Non-pigmented ciliary epithelial cell (primary cell): ENCODE measurements at regions not wholly inside any gene's neighbourhood (a gene's known extent, or its start where the extent isn't known, plus 50 kb on each side); places are given as distances from the start of the nearest gene placed in this dataset.
"Not testable (repeated sequence)": the region's sequence is repeated elsewhere in the genome, so short reads cannot be mapped to it uniquely, and the experiment has no call there.

Experiments
- DNase-seq: peaks from one replicate; pipeline ENCODE4 v3.0.0-alpha.2; 2010; ENCODE audit warnings: low read depth

DNA sequence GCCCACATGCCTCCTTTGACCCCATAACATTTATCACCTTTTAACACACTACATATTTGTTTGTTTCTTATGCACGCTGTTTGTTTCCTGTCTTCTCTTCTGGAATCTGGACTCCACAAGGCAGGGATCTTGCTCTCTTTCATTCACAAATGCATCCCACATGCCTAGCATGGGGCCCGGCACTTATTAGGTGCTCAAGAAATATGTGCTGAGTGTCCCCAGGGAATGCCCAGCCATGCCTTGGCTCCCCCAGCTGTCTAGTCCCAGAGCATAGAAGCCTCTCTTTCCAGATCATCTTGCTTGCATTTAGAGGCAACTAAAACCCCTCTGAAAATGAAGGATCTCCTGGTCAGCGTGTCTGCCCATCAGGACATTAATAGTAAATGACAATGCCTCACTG lies 283.7 kb downstream of the CBLN1 start:
- DNase-seq, result no peak

GRCh38 chr16:48997081-48997615 lies 284.5 kb downstream of the CBLN1 start:
- DNase-seq, result no peak

DNA sequence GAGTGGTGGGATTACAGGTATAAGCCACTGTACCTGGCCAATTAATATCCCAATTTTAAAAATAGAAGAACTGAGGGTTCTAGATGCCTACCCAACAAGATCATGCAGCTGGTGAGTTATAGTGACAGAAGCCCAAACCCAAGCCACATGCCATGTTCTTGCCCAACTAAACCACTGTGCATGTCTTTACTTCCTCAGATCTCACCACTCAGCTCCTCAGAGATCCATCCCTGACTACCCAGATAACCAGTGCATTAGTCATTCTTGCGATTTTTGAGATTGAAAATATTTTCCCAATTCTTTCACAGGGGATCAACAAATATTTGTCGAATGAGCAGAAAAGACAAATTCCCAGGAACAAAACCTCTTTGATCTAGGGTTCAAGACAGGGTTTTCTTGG lies 303.1 kb downstream of the CBLN1 start:
- no peak for DNase-seq

DNA sequence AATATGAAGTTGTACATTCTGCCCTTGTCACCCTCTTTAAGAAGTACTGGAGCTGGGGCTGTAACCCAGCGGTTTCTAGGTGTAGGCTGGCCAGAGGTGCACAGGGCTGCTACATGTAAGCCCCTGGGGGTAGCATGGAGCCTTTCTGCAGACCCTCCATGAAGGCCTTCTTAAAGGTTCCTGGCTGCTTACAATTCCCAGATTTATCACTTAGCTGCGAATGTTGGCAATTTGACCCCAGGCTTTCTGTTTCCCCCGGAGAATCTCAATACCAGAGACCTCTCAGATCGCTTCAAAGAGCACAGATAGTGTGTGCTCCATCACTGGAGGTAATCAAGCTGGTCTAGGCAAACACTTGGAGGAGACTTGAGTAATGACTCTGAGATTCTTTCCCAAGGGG lies 309.4 kb downstream of the CBLN1 start:
- DNase-seq, result no peak

DNA sequence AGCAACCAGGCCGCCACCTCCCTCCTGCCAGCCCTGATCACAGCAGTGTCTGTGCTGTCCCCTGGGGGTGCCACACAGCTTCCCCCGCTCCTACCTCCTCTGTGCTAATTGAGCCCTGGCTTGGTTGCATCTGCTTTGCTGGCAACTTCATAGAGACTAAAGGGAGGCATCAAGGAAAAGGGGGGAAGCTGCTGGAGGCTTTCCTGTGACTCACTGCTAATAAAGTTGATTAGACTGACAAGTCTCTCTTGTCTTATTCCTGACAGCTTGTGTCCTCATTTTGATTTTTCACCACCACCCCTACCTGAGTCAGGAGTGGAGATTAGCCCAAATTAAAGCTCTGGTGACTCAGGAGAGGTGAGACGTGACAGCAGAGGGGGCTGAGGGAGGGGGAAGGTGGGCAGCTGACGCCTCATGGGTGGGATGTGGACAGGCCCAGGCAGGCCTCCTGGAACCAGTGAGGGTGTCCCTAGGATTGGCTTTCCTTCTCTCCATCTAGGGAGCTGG lies 310.0 kb downstream of the CBLN1 start:
- DNase-seq, result no peak

GRCh38 chr16:48970216-48970615 lies 311.4 kb downstream of the CBLN1 start:
- no peak for DNase-seq

DNA sequence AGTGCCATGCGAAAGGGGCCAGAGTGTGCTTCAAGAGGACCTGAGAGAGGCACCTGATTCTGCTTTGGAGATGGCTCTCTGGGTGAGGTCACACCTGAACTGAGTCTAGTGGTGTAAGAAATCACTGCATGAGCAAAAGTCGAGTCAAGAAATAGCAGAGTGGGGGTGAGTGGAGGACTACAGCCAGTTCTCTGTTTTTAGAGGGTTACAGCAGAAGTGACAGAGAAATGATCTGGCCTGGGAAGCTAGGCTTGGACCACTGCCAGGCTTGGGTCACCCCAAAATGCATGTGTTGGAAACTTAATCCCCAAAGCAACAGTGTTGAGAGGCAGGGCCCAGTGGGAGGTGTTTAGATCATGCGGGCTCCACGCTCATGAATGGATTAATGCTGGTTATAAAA lies 312.0 kb downstream of the CBLN1 start:
- DNase-seq, result no peak

DNA sequence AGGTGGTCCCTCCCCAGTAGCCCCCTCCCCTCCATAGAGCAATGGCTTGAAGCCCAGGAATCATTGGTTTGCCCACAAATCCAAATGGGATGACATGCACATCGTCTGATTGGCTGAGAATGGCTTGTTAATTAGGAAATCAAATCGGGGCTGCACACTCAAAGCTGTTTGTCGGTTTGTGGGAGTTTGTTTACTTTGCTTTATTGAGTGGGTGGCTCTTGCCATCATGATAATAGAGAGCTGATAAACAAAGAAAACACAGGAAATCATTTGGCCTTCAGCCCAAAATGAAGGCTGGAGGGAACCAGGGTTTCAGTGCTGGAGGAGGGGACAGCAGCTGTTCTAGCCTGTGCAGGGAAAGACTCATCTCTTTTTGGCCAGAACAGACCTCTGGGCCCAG lies 316.3 kb downstream of the CBLN1 start:
- DNase-seq, result no peak

DNA sequence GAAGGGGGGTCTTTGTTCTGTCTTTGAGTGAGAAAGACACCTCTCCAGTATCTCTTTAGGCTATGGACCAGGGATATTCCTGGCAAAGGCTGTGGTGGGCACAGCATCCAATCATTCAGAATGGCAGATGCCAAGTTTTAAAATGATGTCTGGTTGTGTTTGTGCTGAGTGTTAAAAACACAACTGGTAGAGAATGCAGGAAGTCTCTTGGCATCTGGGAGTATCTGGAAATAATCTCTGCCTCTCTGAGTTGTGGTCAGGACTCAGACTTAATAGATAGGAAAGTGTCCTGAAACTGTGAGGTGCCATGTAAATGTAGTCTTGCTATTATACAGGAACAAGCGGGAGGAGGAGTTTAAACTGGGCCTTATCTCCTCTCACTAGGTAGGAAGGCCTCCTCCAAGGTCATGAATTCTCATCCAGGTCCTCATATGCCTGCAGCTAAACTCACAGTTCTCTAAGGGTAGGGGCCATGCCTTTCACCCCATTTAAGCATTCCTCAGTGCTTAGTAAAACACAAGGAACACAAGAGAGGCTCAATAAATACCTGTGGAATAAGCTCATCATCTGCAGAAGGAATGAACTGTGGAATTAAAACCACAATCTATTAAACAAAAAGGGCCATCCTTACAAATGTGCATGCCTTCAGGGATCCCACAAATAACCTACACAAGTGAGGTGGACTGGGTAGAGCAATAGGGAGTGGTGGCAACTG lies 317.6 kb downstream of the CBLN1 start:
- DNase-seq, result peak; percentile 55

DNA sequence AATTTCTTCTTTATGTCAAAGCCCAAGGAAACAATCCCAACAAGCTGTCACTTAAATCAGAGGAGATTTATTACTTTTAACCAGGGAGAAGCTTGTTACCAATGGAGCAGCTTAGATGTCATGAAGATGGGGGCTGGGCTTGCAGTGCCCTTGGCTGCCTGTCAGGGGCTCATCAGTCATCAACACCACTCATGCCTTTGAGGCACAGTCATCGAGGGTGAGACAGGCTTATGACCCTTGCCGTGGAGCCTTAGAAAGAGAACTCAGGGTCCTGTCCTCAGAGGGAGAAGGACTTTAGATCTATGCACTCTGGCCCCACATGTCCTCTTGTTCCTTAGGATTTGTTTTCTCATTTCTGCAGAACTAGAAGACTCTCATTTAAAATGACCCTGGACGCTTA lies 318.3 kb downstream of the CBLN1 start:
- DNase-seq, result no peak

DNA sequence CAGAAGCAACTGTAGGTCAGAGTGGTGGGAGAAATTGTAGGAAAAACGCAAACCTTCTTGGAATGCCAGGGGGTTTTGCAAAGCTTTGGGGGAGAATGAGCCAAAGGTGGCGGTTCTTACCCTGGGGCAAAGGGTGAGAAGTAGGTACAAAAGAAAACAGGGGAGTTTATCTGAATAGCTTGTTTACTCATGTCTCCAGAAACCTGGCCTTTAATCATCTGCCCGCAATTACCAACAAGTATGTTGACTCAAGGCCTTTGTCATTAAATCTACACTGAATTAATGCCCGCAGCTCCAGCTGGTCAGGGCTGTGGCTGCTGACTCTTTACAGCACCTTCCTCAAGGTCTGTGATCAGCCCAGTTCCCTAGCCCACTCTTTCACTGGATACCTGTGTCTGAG lies 320.1 kb downstream of the CBLN1 start:
- no peak for DNase-seq

GRCh38 chr16:48960830-48961229 lies 320.8 kb downstream of the CBLN1 start:
- DNase-seq, result no peak

DNA sequence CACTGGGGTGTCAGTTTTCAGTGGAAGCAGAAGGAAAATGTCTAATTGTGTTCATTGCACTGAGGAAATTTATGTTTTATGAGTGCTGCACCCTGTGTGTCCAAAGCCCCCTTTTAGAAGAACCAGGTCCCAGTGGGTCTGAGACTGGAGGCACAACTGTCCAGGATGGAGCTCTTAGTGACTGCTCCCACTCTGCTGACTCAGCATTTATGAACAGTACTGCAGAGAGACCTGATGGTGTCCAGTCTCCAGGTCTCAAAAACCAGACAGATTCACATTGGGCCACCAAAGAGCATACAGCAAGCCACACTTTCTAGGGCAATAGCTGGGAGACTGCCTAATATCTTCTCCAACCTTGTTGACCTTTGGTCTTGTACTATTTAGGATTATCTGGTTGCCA lies 321.9 kb downstream of the CBLN1 start:
- no peak for DNase-seq

- no peak for DNase-seq
Measured at GRCh38 chr16:48959204-48959603, 322.4 kb downstream of the CBLN1 start.

DNA sequence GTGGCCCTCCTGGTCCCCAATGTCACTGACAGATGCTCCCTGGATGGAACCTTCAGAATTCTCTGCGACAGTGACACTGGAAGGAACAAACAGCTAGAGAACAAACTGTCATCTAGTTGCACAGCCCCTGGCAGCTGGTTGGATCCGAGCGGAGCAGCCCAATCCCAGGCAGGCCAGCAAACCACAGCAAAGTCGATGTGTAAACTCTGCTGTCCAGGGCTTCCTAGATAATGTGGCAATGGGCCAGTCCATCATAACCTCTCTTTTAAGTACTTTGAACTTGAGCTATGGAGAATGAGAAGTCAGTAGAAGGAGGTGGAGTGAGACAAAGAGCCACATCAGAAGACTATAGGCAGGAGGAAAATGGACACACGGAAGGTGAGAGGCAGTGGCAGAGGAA lies 323.0 kb downstream of the CBLN1 start:
- DNase-seq, result no peak

GRCh38 chr16:48956620-48957019 lies 325.0 kb downstream of the CBLN1 start:
- no peak for DNase-seq

GRCh38 chr16:48955837-48956236 lies 325.8 kb downstream of the CBLN1 start:
- DNase-seq, result no peak

GRCh38 chr16:48951621-48952125 lies 330.0 kb downstream of the CBLN1 start:
- not testable (repeated sequence) for DNase-seq

DNA sequence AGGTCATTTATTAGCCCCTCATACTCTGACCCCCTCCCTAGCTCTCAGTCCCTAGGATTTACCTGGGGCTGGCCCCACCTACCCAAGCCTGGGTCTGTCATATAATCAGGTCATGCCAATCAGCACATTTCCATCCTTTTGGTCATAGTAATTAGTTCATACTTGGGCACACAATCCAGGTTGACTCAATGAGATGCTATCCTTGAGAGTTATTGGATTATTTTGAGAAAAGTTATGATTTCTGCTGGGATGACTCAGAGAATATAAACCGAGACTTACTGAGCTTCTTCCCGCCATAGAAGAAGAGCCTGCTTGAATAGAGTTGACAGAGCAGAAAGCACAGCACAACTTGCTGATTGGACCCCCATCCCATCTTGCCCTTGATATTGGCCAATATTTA lies 331.5 kb downstream of the CBLN1 start:
- no peak for DNase-seq

DNA sequence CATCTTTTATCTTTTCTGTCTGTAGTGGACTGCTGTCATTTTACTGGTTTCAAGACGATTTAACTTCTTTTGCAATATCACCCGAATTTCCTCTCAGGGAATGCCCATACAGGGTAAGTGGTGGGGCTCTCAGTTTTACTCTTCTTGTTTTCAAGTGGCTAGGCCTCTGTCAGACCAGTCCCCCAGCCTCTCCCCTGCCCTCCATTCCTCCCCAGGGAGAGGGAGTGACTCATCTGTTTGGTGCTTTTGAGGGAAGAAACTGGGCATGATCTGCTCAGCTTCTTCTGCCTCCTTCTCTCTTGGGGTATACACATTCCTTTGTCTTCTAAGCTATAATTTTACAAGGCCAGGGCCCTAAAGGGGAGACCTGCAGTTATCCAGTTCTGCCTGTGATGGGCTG lies 332.0 kb downstream of the CBLN1 start:
- DNase-seq, result no peak

DNA sequence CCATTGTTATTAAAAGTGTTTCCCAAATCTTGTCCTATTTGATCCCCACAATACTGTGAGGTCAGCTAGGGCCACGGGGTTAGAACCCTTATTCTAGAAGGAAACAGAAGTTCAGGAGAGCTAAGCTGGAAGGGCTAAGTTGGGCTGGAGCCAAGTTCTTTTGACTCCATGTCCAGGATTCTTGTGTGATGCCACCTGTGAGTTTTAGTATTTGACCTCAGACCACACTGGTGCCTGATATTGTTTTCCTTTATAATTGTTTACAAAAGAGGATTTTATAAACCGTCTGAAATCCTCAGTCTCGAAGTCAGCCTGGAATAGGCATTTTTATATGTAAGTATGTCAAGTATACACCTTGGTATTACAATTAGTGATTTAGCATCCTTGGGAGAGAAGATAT lies 332.7 kb downstream of the CBLN1 start:
- no peak for DNase-seq

DNA sequence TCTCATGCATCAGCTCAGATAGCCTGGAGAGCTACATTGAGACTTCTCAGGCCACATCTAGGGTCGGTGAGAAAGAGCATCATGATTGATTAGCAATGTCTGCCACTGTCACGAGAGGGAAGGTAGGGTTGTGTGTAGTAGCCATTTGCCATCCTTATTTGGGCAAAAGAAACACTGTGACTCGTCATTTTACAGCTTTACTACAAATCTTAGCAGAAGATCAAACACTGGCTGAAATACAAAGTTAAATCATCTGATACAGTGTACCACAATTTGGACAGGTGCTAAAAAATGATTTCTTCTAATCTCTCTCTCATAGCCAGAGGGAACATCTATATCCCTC lies 334.3 kb downstream of the CBLN1 start:
- DNase-seq, result no peak

DNA sequence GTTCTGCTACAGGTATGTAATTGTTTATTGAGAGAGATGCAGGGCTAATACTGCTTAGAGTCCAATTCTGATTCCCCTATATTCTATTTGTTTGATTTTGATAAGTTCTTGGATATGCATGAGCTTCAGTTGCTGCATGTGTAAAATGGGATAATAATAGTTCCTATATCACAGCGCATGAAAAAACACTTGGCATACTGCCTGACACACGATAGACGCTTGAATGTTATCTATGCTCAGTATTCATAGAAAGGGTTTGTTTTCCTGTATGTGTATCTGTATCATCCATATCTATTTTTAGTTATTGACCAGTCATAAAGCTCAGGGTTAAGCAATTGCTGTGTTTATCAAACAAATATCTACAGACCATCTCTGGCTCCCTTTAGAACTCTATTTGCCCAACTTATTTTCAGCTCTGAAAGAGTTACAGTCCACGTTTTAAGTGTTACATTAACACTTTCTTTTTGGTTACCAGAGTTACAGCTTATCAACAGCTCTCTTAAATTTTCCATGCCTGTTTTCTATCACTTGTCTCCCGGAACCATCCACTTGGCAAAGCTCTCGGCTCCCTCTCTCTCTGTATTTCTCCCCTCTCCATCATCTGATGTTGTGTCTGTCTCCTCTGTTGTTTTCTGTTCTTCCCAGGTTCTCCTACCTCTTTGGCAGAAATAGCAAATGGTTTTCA lies 334.8 kb downstream of the CBLN1 start:
- no peak for DNase-seq
